ENCODE measurements at regions not wholly inside any gene's neighbourhood (a gene's known extent, or its start where the extent isn't known, plus 50 kb on each side); places are given as distances from the start of the nearest gene placed in this dataset.

GRCh38 chr15:38061856-38062649, 127.6 kb downstream of the TMCO5A start:
- H3K27ac Mint-ChIP-seq, result no peak overlapping the region
- peaks cover 9% of the 10 kb centered on the region for H3K27me3 Mint-ChIP-seq

GRCh38 chr15:38062696-38063095, 128.3 kb downstream of the TMCO5A start:
- Mint-ChIP-seq H3K27me3 (peaks cover 9% of the 10 kb centered on the region), H3K4me3 (no peak overlapping the region), H3K4me1 (peaks cover 1 to 6% (median 3%) of the 10 kb centered on the region in 3 donors), H3K27ac (no peak overlapping the region), H3K36me3 (peaks cover 4% of the 10 kb centered on the region), H3K9me3 (no peaks in the 10 kb centered on the region)

More at GRCh38 chr15:38061856-38062649, 127.6 kb downstream of the TMCO5A start:
- no peak overlapping the region for H3K4me3 Mint-ChIP-seq
- peaks cover 4% of the 10 kb centered on the region for H3K36me3 Mint-ChIP-seq
- no peaks in the 10 kb centered on the region for H3K9me3 Mint-ChIP-seq
- H3K4me1 Mint-ChIP-seq, result peaks cover 1 to 5% (median 3%) of the 10 kb centered on the region in 3 donors

GRCh38 chr15:38065721-38066345, 131.4 kb downstream of the TMCO5A start:
- Mint-ChIP-seq H3K36me3 (peaks cover 2% of the 10 kb centered on the region), H3K27me3 (peaks cover 9% of the 10 kb centered on the region), H3K9me3 (no peaks in the 10 kb centered on the region), H3K4me3 (no peak overlapping the region), H3K27ac (no peak overlapping the region), H3K4me1 (peaks cover 5 to 17% (median 11%) of the 10 kb centered on the region in 3 donors)

GRCh38 chr15:38066612-38067011, 132.2 kb downstream of the TMCO5A start:
- Mint-ChIP-seq H3K4me1 (peaks cover 5 to 17% (median 11%) of the 10 kb centered on the region in 3 donors), H3K27me3 (peaks cover 12% of the 10 kb centered on the region), H3K36me3 (peaks cover 4% of the 10 kb centered on the region), H3K4me3 (no peak overlapping the region), H3K9me3 (no peaks in the 10 kb centered on the region), H3K27ac (no peak overlapping the region)

GRCh38 chr15:38068626-38069391, 134.4 kb downstream of the TMCO5A start:
- H3K9me3 Mint-ChIP-seq, result no peaks in the 10 kb centered on the region
- peaks cover 17% of the 10 kb centered on the region for H3K27me3 Mint-ChIP-seq
- H3K27ac Mint-ChIP-seq, result no peak overlapping the region
- peaks cover 4% of the 10 kb centered on the region for H3K36me3 Mint-ChIP-seq
- peak overlapping the region in 1 of 4 donors; percentile 53 for H3K4me3 Mint-ChIP-seq
- H3K4me1 Mint-ChIP-seq, result peaks cover 14 to 27% (median 24%) of the 10 kb centered on the region in 3 donors

GRCh38 chr15:38069511-38070011, 135.1 kb downstream of the TMCO5A start:
- peaks cover 17% of the 10 kb centered on the region for H3K27me3 Mint-ChIP-seq
- H3K9me3 Mint-ChIP-seq, result no peaks in the 10 kb centered on the region
- peaks cover 14 to 27% (median 24%) of the 10 kb centered on the region in 3 donors for H3K4me1 Mint-ChIP-seq
- peak overlapping the region in 1 of 4 donors; percentile 53 for H3K4me3 Mint-ChIP-seq
- H3K36me3 Mint-ChIP-seq, result peaks cover 4% of the 10 kb centered on the region
- no peak overlapping the region for H3K27ac Mint-ChIP-seq

- Mint-ChIP-seq H3K4me3 (peak overlapping the region in 1 of 4 donors; percentile 47), H3K27ac (peak overlapping the region in 1 of 3 donors; percentile 35), H3K27me3 (peaks cover 15% of the 10 kb centered on the region), H3K9me3 (no peaks in the 10 kb centered on the region), H3K4me1 (peaks cover 14 to 31% (median 28%) of the 10 kb centered on the region in 3 donors), H3K36me3 (peaks cover 4% of the 10 kb centered on the region)
These were observed 136.3 kb downstream of the TMCO5A start for GRCh38 chr15:38070778-38071177.

GRCh38 chr15:38071211-38071972, 137.0 kb downstream of the TMCO5A start:
- Mint-ChIP-seq H3K27ac (no peak overlapping the region), H3K4me1 (peaks cover 18 to 34% (median 31%) of the 10 kb centered on the region in 3 donors), H3K27me3 (peaks cover 15% of the 10 kb centered on the region), H3K36me3 (peaks cover 4% of the 10 kb centered on the region), H3K9me3 (no peaks in the 10 kb centered on the region), H3K4me3 (peak overlapping the region in 2 of 4 donors; percentile 62 to 98)

- Mint-ChIP-seq H3K36me3 (peaks cover 4% of the 10 kb centered on the region), H3K4me1 (peaks cover 23 to 40% (median 37%) of the 10 kb centered on the region in 3 donors), H3K9me3 (no peaks in the 10 kb centered on the region), H3K27me3 (peaks cover 16% of the 10 kb centered on the region), H3K4me3 (peak overlapping the region; percentile 62 to 98 (median 89)), H3K27ac (peak overlapping the region; percentile 1 to 55 (median 48))
These were observed 137.5 kb downstream of the TMCO5A start for GRCh38 chr15:38072007-38072347.

- peaks cover 29 to 46% (median 42%) of the 10 kb centered on the region in 3 donors for H3K4me1 Mint-ChIP-seq
- peak overlapping the region; percentile 1 to 55 (median 48) for H3K27ac Mint-ChIP-seq
These were observed 138.1 kb downstream of the TMCO5A start for GRCh38 chr15:38072348-38073177.

GRCh38 chr15:38073178-38073946, 138.9 kb downstream of the TMCO5A start:
- H3K9me3 Mint-ChIP-seq, result no peaks in the 10 kb centered on the region
- peaks cover 32 to 41% (median 40%) of the 10 kb centered on the region in 3 donors for H3K4me1 Mint-ChIP-seq
- peaks cover 4% of the 10 kb centered on the region for H3K36me3 Mint-ChIP-seq
- H3K27me3 Mint-ChIP-seq, result peaks cover 14% of the 10 kb centered on the region
- peak overlapping the region in 1 of 3 donors; percentile 19 for H3K27ac Mint-ChIP-seq
- peak overlapping the region; percentile 62 to 87 (median 70) for H3K4me3 Mint-ChIP-seq

More at GRCh38 chr15:38072348-38073177, 138.1 kb downstream of the TMCO5A start:
- Mint-ChIP-seq H3K4me3 (peak overlapping the region; percentile 62 to 98 (median 89)), H3K9me3 (no peaks in the 10 kb centered on the region), H3K36me3 (peaks cover 4% of the 10 kb centered on the region), H3K27me3 (peaks cover 16% of the 10 kb centered on the region)

- no peak overlapping the region for H3K27ac Mint-ChIP-seq
These were observed 139.6 kb downstream of the TMCO5A start for GRCh38 chr15:38074029-38074428.

GRCh38 chr15:38075466-38075865, 141.0 kb downstream of the TMCO5A start:
- peak overlapping the region in 3 of 4 donors; percentile 34 to 76 (median 42) for H3K4me3 Mint-ChIP-seq
- H3K27ac Mint-ChIP-seq, result no peak overlapping the region
- peaks cover 4% of the 10 kb centered on the region for H3K36me3 Mint-ChIP-seq
- H3K9me3 Mint-ChIP-seq, result no peaks in the 10 kb centered on the region
- peaks cover 32 to 41% (median 36%) of the 10 kb centered on the region in 3 donors for H3K4me1 Mint-ChIP-seq
- H3K27me3 Mint-ChIP-seq, result peaks cover 10% of the 10 kb centered on the region

More at GRCh38 chr15:38074029-38074428, 139.6 kb downstream of the TMCO5A start:
- Mint-ChIP-seq H3K4me1 (peaks cover 33 to 38% (median 37%) of the 10 kb centered on the region in 3 donors), H3K4me3 (peak overlapping the region in 3 of 4 donors; percentile 38 to 85 (median 62)), H3K27me3 (peaks cover 12% of the 10 kb centered on the region), H3K9me3 (no peaks in the 10 kb centered on the region), H3K36me3 (peaks cover 4% of the 10 kb centered on the region)
